Suppressor macrophage treated with lipopolysaccharide for 4 hours (primary cell): ENCODE measurements at regions not wholly inside any gene's neighbourhood (a gene's known extent, or its start where the extent isn't known, plus 50 kb on each side); places are given as distances from the start of the nearest gene placed in this dataset.
"Not testable (repeated sequence)": the region's sequence is repeated elsewhere in the genome, so short reads cannot be mapped to it uniquely, and the experiment has no call there.

Experiments used
- DNase-seq: peaks from one replicate; pipeline ENCODE4 v3.0.0-alpha.2; 2020

DNA sequence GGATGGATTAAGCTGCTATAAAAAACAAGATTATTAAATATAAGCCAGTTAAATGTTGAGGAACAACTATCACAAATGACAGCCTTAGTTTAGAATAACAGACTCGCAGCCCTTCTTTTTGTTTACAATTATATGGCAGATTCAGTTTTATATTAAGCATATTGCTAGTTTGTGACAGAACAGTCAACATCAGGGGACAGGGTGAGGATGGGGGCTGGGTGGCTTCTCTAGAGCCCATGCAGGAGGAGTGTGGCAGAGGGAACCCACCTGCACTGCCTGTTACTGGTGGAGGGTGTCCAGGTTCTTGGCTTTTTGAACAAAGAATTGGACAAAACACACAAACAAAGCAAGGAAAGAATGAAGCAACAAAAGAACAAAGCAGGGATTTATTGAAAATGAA, 799.7 kb downstream of the PRIM2 start:
- DNase-seq, result not testable (repeated sequence)

DNA sequence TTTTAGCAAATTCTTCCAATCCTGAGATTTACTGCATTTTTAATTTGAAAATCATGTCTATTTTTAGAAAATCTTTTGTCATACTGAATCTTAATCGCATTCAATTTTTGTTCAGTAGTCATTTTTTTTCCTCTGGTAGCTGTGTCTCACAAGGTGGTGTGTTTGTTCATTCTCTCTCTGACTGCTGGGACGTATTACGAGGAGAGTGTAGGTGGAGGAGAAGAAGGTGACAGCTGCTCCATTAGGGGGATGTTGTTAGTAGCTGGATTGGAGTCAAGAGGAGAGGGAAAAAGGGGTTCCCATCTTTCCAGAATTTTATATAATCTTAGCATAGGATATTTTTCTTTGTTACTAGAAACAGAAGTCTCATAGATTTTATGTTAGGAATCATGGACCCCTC, 804.2 kb downstream of the PRIM2 start:
- not testable (repeated sequence) for DNase-seq

DNA sequence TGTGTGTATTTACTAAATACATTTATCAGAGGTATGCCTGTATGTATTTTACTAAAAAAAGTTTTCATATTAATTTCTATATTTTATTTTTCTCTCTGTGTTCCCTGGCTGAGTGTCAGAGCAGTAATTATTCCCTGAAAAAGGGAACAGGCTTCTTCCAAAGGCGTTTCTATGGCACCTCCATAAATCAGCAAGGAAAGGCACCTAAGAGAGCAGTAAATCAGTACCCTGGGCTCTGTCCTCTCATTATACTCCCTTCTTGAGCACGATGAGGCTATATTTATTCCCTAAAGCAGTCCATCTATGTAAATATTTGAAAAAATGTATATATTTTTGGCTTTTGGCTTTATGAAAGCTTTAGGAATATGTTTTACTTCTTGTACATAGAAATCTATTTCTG, 806.3 kb downstream of the PRIM2 start:
- DNase-seq, result not testable (repeated sequence)

DNA sequence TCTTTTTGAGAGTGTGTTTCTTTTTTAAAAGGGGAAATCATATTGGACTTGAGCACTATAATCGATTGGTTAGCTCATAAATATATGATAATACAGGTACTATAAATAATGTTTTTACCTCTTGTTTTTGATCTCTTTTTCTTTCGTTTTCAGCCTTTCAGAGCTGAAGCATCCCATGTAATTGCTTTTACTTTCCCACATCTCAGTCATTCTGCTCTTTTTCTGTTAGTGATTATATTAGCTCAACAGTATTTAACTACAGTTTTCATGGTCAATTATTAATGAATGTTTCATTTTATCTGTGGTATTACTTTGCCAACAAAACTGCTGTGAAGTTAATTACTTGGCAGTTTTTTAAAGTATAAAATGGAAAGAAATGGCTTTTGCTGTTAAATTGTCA, 811.1 kb downstream of the PRIM2 start:
- DNase-seq, result not testable (repeated sequence)

DNA sequence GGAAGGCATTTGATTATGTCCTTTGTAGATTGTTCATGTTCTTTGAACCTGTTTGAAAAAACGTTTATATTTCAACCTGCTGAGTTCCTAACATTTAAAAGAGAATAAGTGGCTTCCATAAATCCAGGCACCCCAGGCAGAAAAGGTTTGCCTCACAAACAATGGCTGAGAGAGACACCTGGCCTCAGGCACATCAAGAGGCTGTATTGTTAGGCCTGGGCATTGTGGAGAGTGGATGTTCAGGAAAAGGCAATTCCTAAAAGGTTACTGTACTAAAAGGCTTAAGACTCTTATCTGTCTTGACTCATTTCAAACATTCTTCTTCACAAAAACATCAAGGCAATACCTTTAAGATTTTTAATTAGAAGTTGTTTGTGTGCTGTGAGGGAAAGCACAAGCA, 811.7 kb downstream of the PRIM2 start:
- not testable (repeated sequence) for DNase-seq

DNA sequence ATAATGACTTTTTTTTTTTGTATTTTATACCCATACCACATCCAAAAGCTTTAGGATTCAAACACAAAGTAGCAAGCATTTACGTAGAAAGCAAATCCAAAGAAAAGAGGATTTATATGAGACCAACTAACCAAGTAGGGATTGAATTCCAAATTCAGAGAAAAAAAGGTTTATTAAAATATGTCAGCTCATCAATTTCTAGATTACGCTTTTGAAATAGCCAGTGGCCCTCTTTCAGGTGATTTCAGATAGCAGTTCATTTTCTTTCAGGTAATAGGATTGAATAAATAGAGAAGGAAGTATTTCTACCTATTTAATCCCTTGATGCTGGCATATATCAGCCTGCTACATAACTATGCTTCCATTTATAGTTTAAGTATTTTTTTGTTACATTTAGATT, 822.3 kb downstream of the PRIM2 start:
- not testable (repeated sequence) for DNase-seq

DNA sequence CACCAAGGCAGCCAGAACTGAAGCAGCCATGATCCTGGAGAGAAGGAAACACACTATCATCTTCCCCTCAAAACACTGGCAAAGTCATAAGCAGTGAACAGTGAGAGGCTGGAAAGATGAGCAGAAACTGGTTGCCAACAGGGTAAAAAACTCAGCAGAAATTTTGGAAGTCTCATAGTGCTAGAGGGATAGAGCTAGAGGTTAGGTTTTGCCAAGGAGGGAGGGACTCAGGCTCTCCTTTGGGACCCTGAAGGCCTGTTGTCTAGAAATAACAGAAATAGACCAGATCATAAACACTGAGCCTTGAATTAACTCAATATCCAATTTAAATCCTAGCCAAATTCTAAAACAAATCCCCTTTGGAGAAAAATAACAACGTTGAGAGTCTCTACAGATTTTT, 853.6 kb downstream of the PRIM2 start:
- not testable (repeated sequence) for DNase-seq

DNA sequence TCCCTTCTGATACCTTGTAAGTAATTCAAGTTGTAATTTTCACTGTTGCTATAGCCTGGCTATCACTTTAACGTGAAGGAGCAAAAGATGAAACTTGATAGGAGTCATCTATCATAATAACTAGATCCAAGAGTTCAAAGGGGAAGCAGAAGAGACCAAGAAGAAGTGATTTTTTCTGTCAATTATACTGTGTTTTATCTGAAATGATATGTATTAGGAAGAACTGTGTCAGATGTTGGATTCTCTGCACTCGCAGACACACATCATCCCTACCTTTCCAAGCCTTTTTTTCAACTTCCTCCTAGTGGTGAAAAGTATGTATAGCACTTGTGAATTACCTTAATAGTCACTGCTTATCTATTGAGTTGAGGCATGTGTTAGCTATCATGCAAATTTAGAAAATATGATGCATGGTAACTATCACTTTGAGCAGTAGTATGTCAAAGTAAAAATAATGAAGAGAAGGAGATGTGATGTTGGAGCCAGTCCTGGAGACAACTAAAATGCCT, 864.2 kb downstream of the PRIM2 start:
- DNase-seq, result not testable (repeated sequence)

DNA sequence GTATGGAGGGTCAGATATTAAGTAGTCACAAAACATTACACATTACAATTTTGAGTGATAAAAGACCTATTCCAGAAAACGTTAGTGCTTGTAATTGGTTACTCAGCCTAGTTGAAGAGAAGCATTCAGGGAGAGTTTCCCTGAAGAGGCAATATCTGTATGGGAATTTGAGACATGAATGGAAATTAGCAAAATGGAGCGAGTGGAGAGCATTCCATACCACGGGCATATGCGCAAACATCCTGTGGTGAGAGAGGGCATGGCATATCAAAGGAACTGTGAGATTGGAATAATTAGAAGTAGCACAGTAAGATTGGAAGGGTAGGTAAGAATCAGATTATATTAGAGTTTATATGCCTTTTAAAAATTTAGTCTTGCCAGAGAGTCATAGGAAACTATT, 867.9 kb downstream of the PRIM2 start:
- DNase-seq, result not testable (repeated sequence)

DNA sequence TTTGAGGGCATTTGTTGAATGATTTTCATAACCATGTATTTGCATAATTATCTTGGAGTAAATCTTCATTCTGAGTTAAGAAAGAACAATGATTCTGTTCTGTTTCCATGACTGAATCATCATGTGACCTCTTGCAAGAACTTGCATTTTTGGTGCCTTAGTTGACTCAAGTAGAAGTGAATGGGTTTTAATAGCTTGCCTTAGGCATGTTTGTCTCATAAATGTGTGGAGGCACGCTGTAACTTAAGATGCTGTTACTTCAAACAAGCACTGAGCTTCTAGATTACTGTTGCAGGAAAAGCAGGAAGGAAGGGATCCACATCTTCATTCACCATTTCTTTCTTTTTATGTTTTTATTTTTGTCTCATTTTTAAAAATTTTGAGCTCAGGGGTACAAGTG, 875.8 kb downstream of the PRIM2 start:
- not testable (repeated sequence) for DNase-seq

DNA sequence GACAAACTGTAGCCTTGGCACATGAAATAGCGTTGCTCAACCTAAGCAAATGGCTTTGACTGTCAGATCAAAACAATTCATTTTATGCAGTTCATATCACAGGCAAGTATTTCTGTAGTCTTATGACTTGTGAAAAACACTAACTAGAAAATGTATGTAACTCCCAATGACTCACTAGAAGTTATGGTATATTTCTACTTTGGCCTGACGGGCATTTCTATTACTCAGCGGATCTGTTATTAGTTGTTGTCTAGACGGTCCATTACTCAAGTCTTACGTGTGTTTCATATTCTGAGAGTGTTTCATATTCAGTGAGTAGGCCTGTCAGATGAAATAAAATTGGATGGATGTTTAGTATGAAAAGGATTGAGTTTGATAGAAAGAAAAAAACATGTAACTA, 880.9 kb downstream of the PRIM2 start:
- DNase-seq, result no peak

DNA sequence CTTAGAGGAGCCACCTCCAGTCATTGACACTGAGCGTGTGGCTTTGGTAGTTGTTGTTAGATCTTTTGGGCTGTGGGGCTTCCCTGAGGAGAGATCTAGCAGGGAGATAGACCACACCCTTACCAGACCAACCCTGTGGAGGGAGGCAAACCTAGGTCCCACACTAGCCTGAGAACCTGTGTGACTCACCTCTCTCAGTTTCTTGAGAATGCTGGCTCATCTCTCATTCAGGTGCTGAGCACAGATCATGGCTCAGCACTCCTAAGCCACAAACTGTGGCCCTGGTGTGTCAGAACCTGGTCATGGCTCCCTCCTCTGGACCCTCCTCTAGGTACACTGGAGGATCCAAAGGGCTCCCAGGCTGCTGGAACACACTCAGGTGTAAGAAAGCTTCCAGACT, 919.7 kb downstream of the PRIM2 start:
- DNase-seq, result not testable (repeated sequence)

DNA sequence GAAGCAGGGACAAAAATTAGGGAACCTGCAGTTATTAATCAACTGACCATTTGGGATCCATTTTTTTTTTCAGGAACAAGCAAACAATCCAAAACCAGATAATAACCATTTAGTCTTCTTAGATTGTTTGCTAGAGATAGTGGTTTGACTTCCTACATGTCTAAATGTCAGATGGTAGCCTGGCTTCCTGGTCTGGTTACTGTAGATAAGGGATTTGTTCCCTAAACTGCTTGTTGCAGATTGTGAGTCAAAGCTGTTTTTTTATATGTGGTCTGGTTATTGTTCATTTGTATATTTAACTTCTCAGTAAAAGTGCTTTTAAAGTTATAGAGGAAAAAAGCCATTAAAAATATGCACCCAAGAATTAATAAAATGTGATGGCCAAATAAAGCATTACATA, 921.0 kb downstream of the PRIM2 start:
- DNase-seq, result not testable (repeated sequence)

DNA sequence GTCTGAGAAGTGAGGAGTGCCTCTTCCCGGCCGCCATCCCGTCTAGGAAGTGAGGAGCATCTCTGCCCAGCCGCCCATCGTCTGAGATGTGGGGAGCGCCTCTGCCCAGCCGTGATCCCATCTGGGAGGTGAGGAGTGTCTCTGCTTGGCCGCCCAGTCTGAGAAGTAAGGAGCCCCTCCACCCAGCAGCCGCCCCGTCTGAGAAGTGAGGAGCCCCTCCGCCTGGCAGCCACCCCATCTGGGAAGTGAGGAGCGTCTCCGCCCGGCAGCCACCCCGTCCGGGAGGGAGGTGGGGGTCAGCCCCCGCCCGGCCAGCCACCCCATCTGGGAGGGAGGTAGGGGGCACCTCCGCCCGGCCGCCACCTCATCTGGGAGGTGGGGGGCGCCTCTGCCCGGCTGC, 940.2 kb downstream of the PRIM2 start:
- not testable (repeated sequence) for DNase-seq

DNA sequence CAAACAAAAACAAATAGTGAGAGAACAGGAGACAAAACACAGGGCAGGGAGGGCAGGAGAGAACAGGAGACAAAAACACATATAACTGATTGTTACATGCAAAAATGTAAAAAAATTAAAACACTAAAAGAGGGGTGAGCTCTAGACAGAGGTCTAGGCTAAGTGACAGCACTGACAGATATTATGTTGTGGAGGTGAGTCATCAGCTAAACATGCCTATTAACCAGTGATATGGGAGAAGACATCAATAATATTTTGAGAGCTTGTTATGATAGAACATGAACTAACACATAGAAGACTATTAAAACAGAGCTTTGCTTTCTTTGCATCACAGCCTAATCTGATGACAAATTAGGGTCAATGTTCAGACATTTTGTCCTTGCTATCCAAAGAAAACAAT, 972.7 kb downstream of the PRIM2 start:
- no peak for DNase-seq

DNA sequence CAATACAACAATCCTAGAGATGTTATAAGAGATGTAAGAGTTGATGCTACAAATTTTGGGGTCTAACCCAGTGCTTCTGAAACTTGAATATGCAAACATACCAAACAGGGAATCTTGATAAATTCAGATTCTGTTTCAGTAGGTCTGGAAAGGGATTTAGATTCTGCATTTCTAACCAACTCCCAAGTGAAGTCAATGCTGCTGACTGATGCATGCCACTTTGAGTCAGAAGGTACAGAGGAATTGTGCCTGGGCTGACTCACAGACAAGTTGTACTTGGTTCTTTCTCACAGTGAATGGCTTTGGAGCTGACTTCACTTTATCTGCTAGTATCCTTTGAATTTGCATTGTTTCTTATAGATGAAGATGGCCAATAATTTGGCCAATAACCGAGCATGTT, 973.9 kb downstream of the PRIM2 start:
- DNase-seq, result not testable (repeated sequence)

DNA sequence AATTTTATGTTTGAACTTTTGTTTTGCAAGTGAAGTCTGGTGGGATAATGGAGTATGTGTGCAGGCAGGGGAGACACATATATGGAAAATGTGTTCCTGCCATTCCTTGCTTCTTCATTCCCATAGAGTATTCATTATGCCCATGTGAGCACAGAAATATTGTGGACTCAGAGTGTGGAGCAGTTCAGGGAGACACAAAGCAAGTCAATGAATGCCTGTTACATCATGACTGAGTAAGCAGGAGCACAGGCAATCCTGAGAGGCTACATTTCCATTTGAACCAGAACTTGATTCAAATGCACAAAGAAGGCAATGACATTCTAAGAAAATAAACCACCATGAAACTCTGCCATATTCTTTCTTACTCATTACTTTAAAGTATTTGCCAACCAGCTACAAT, 990.5 kb downstream of the PRIM2 start:
- not testable (repeated sequence) for DNase-seq

DNA sequence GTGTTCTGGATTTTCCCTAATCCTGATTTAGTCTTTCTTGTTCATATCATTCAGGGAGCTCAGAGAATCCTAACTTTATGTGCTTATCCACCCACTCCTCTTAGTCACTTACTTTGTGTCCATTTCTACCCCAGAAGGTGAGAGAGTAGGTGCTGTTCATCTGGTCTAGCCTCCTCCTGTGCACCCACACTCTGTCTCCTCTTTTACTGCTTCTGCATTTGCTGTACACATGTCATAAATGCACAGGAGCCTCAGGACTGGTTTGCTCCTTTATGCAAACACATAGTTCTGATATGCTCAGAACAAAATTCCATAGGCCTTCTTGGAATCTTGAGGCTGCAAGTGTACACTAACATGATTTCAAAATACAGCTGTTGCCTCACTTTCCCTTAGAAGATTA, 1014.7 kb downstream of the PRIM2 start:
- not testable (repeated sequence) for DNase-seq

DNA sequence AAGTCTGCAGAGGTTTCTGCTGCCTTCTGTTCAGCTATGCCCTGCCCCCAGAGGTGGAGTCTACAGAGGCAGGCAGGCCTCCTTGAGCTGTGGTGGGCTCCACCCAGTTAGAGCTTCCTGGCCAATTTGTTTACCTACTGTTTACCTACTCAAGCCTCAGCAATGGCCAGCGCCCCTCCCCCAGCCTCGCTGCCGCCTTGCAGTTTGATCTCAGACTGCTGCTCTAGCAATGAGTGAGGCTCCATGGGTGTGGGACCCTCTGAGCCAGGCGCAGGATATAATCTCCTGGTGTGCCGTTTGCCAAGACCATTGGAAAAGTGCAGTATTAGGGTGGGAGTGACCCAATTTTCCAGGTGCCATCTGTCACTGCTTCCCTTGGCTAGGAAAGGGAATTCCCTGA, 1024.9 kb downstream of the PRIM2 start:
- not testable (repeated sequence) for DNase-seq

DNA sequence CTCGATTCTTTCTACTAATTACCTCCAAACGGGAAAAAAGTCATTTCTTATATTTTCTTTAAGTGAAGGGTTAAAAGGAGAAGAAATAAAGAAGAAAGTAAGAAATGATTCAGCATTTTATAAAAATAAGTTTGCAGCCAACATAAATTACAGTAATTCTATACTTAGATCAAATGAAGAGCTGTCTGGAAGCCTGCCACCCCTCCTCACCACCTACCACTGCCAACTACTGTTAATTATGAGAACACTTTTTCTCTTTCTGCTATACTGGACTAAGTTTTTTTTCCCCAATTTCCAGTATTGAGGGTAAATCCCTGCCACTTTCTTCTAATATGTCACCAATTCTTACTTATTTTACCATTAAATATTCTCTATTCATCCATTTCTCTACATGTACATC, 1030.1 kb downstream of the PRIM2 start:
- DNase-seq, result not testable (repeated sequence)

DNA sequence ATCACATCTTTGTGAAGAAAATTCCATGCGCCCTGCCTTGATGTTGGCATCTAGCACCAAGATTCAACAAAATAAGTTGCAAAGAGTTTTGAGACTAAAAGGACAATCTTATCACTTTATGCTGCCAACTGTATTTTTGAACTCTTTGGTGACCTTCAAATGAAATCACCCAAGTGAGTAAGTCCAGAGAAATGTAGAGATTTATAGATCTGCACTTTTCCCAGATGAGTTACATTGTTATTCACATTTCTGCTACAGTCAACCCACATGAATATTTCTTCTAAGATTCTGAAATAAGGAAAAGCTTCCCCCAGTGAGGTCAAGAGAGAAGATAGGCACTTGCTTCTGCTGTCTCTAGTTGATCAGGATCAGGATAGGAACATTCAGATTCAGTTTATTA, 1034.2 kb downstream of the PRIM2 start:
- not testable (repeated sequence) for DNase-seq

DNA sequence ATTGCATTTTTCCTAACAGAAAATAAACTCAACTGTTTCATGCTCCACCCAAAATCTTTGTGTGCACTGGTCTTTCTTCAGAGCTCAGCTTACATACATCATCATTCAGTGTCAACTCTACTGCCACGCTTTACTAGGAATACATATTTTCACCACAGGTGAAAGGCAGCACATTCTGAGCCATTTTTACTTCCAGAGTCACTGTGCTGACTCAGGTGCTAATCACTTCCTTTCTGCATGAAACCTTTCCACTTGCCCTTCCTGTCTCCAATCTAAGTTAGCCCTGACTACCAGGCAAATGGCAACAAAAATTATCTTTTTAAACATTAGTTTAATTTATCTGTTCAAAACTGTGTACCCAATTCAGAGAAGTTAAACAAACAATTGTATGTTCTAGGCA, 1041.0 kb downstream of the PRIM2 start:
- not testable (repeated sequence) for DNase-seq

DNA sequence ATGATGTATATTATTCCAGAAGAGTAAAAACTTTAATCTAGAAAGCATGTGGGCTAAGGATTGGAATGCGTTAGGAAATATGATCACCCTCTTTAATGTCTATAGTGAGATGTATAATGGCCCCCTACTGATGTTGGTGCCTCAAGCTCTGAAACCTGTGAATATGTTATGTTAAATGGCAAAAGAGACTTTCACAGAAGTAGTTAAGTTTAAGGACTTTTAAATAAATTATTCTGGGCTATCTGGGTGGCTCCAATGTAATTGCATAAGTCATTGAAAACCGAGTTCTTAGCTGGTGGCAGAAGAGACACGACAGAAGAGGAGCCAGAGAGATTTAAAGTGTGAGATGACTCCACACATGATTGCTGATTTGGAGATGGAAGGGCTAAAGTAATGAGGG, 1048.4 kb downstream of the PRIM2 start:
- DNase-seq, result not testable (repeated sequence)

DNA sequence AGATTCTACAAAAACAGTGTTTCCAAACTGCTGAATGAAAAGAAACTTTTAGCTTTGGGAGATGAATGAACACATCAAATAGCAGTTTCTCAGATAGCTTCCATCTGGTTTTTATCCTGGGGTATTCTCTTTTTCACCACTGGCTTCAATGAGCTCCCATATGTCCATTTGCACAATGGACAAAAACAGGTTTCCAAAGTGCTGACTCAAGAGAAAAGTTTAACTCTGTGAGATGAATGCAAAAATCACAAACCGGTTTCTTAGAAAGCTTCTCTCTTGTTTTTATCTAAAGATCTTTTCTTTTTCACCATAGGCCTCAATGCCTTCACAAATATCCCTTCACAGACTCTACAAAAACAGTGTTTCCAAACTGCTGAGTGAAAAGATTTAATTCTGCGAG, 1089.2 kb downstream of the PRIM2 start:
- DNase-seq, result not testable (repeated sequence)

DNA sequence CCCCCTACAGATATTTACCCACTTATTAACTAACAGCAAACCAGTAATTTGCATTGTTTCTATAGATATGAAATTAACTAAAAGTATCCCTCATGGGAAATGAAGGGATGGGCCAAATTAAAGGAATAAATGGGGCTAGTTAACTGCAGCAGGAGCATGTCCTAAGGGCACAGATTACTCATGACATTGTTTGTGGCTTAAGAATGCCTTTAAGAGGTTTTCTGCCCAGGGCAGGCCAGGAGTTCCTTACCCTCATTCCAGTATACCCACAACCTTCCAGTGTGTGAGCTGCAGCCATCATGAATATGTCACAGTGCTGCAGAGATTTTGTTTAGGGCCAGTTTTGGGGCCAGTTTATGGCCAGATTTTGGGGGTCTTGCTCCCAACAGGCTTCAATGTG, 1101.9 kb downstream of the PRIM2 start:
- no peak for DNase-seq
